Astrocyte of the cerebellum (primary cell): ENCODE measurements at regions not wholly inside any gene's neighbourhood (a gene's known extent, or its start where the extent isn't known, plus 50 kb on each side); places are given as distances from the start of the nearest gene placed in this dataset.

Experiments
- DNase-seq: peaks from one replicate; pipeline ENCODE4 v3.0.0-alpha.2; 2011; ENCODE audit warnings: low read depth
- H3K4me3 ChIP-seq: 2 replicates; pipeline ENCODE4 v1.5.1; 2011; ENCODE audit warnings: mild to moderate bottlenecking, low read depth, low read length, moderate library complexity
- CTCF ChIP-seq: IDR thresholded peaks from 2 replicates; pipeline ENCODE4 v1.5.1; 2012; ENCODE audit warnings: low read length, low read depth, moderate library complexity, mild to moderate bottlenecking; ENCODE audit errors: missing control alignments
- in situ Hi-C: cut with HindIII; loops from 2 replicates; pipeline ENCODE4 v1.10.0; 2017; ENCODE audit warnings: low sequenced_read_pairs

GRCh38 chr2:16326711-16327300, 338.8 kb downstream of the CYRIA start:
- in situ Hi-C loops: no loop called here
- no peak for TF ChIP-seq CTCF
- H3K4me3 ChIP-seq: no peak overlapping the region
- no peak for DNase-seq

GRCh38 chr2:16325976-16326510, 339.6 kb downstream of the CYRIA start:
- no peak overlapping the region for H3K4me3 ChIP-seq
- no peak for TF ChIP-seq CTCF
- DNase-seq: no peak
- in situ Hi-C loops: no loop called here

- no peak for DNase-seq
- in situ Hi-C loops: no loop called here
- no peak for TF ChIP-seq CTCF
- no peak overlapping the region for H3K4me3 ChIP-seq
Observed at GRCh38 chr2:16325016-16325975, 340.3 kb downstream of the CYRIA start.

DNA sequence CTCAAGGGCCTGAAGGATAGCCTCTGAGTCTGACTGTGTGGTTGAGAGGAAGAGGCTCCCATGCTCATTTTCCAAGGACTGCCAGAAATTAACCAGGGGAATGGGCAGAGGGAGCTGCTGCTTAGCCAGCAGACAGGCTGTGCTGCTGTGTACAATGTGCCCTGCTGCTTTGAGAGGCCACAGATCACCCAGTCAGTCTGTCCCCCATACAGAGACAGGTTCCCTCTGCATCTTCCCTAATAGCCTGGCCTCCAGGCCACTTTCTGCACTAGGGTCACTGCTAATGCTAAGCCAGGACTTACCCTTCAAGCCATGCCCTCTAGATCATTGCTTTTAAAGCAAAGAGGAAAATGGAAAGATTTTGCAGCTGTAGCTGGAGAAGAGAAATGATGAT, 341.1 kb downstream of the CYRIA start:
- H3K4me3 ChIP-seq: no peak overlapping the region
- in situ Hi-C loops: no loop called here
- no peak for TF ChIP-seq CTCF
- DNase-seq: no peak

DNA sequence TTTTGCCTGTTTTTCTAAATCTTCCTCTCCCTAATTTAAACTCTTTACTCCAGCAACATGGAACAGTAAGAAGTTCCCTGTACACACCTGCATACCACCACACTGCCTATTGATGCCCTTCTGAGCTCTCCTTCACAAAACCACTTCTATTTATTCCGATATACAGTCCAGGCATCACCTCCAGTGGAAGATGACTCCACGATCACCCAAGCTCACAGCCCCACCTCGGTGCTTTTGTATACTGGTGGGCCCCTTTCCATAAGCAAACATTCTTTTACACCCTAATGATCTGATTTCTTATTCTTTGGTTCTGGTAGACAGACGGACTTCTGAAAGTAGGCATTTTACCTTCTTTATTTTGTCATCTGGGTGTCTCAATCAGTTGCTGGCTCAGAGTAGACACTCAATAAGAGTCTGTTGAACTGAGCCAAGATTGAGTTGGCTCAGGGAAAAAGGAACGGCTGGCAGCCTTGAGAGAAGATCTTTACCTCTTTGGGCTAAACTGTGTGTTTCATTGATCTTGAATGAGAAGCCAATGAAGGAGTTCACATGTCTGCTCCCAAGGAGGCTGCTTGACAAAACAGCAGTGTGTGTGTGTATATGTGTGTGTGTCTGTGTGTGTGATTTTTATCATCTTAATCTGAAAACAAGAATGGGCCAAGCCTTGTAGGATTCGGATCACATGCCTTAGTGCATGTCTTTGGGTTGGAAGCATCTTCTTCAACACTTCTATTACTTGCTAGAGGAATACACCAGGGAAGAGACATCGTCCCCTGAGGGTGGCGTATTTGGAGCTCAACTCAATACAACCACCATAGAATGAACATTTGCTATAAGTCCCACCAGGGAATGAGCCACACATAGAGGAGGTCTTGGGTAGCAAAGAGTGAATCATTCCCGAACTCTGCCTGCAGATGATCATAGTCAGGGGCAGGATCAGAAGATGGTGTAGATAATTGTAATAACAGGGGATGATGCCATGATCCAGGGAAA, 341.8 kb downstream of the CYRIA start:
- no peak for TF ChIP-seq CTCF
- no peak overlapping the region for H3K4me3 ChIP-seq
- in situ Hi-C loops: no loop called here
- DNase-seq: no peak

DNA sequence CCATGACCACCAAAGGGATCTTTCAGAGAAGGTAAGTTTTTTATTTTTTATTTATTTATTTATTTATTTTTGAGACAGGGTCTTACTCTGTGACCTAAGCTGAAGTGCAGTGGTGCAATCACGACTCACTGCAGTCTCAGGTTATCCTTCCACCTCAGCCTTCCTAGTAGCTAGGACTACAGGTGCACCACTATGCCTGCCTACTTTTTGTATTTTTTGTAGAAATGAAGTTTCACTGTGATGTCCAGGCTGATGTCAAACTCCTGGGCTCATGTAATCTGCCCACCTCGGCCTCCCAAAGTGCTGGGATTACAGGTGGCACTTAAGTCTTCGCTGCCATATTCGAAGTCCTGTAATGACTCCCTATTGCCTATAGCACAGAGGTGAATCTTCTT, 342.5 kb downstream of the CYRIA start:
- DNase-seq: no peak
- no peak for TF ChIP-seq CTCF
- in situ Hi-C loops: no loop called here
- H3K4me3 ChIP-seq: no peak overlapping the region
